ENCODE measurements at regions not wholly inside any gene's neighbourhood (a gene's known extent, or its start where the extent isn't known, plus 50 kb on each side); places are given as distances from the start of the nearest gene placed in this dataset.

- no peak for DNase-seq
Observed at GRCh38 chr6:139577763-139578604, 203.5 kb upstream of the CITED2 start.

GRCh38 chr6:139577124-139577762, 202.8 kb upstream of the CITED2 start:
- Mint-ChIP-seq H3K4me1 (ENCODE audit: low read depth, unreplicated experiment) (no peaks in the 10 kb centered on the region), H3K27me3 (ENCODE audit: unreplicated experiment) (no peaks in the 10 kb centered on the region), H3K36me3 (ENCODE audit: unreplicated experiment) (no peaks in the 10 kb centered on the region), H3K4me3 (ENCODE audit: unreplicated experiment) (no peak overlapping the region), H3K9me3 (ENCODE audit: unreplicated experiment) (no peaks in the 10 kb centered on the region), H3K27ac (ENCODE audit: unreplicated experiment) (no peak overlapping the region)
- no peak for TF ChIP-seq CTCF (IDR thresholded peaks at IDR 0.05; ENCODE audit: partially characterized antibody, unreplicated experiment)
- DNase-seq: no peak

More at GRCh38 chr6:139577763-139578604, 203.5 kb upstream of the CITED2 start:
- H3K27ac Mint-ChIP-seq (ENCODE audit: unreplicated experiment): no peak overlapping the region
- H3K4me1 Mint-ChIP-seq (ENCODE audit: low read depth, unreplicated experiment): no peaks in the 10 kb centered on the region
- no peaks in the 10 kb centered on the region for H3K36me3 Mint-ChIP-seq (ENCODE audit: unreplicated experiment)
- no peak for TF ChIP-seq CTCF (IDR thresholded peaks at IDR 0.05; ENCODE audit: partially characterized antibody, unreplicated experiment)
- H3K4me3 Mint-ChIP-seq (ENCODE audit: unreplicated experiment): no peak overlapping the region
- no peaks in the 10 kb centered on the region for H3K9me3 Mint-ChIP-seq (ENCODE audit: unreplicated experiment)
- no peaks in the 10 kb centered on the region for H3K27me3 Mint-ChIP-seq (ENCODE audit: unreplicated experiment)

- H3K4me3 Mint-ChIP-seq (ENCODE audit: unreplicated experiment): no peak overlapping the region
- H3K9me3 Mint-ChIP-seq (ENCODE audit: unreplicated experiment): no peaks in the 10 kb centered on the region
- TF ChIP-seq CTCF (IDR thresholded peaks at IDR 0.05; ENCODE audit: partially characterized antibody, unreplicated experiment): no peak
- no peaks in the 10 kb centered on the region for H3K4me1 Mint-ChIP-seq (ENCODE audit: low read depth, unreplicated experiment)
- H3K27me3 Mint-ChIP-seq (ENCODE audit: unreplicated experiment): no peaks in the 10 kb centered on the region
- DNase-seq: no peak
- no peaks in the 10 kb centered on the region for H3K36me3 Mint-ChIP-seq (ENCODE audit: unreplicated experiment)
- H3K27ac Mint-ChIP-seq (ENCODE audit: unreplicated experiment): no peak overlapping the region
Observed at GRCh38 chr6:139572001-139572400, 197.6 kb upstream of the CITED2 start.

- Mint-ChIP-seq H3K4me3 (ENCODE audit: unreplicated experiment) (no peak overlapping the region), H3K9me3 (ENCODE audit: unreplicated experiment) (no peaks in the 10 kb centered on the region), H3K4me1 (ENCODE audit: low read depth, unreplicated experiment) (no peaks in the 10 kb centered on the region), H3K27me3 (ENCODE audit: unreplicated experiment) (no peaks in the 10 kb centered on the region), H3K27ac (ENCODE audit: unreplicated experiment) (no peak overlapping the region), H3K36me3 (ENCODE audit: unreplicated experiment) (no peaks in the 10 kb centered on the region)
- no peak for DNase-seq
- no peak for TF ChIP-seq CTCF (IDR thresholded peaks at IDR 0.05; ENCODE audit: partially characterized antibody, unreplicated experiment)
Observed at GRCh38 chr6:139570166-139570565, 195.7 kb upstream of the CITED2 start.

- no peak for TF ChIP-seq CTCF (IDR thresholded peaks at IDR 0.05; ENCODE audit: partially characterized antibody, unreplicated experiment)
- Mint-ChIP-seq H3K36me3 (ENCODE audit: unreplicated experiment) (no peaks in the 10 kb centered on the region), H3K27me3 (ENCODE audit: unreplicated experiment) (no peaks in the 10 kb centered on the region), H3K9me3 (ENCODE audit: unreplicated experiment) (no peaks in the 10 kb centered on the region), H3K27ac (ENCODE audit: unreplicated experiment) (no peak overlapping the region), H3K4me1 (ENCODE audit: low read depth, unreplicated experiment) (no peaks in the 10 kb centered on the region), H3K4me3 (ENCODE audit: unreplicated experiment) (no peak overlapping the region)
- DNase-seq: no peak
Observed at GRCh38 chr6:139569566-139569965, 195.1 kb upstream of the CITED2 start.

All from glutamatergic neuron (in vitro differentiated cells).